Neural crest cell (in vitro differentiated cells): ENCODE measurements at regions not wholly inside any gene's neighbourhood (a gene's known extent, or its start where the extent isn't known, plus 50 kb on each side); places are given as distances from the start of the nearest gene placed in this dataset.

Experiments
- DNase-seq: peaks from one replicate; pipeline ENCODE4 v3.0.0; 2021; ENCODE audit warnings: low read depth, mixed read lengths, low spot score
- H3K27ac Mint-ChIP-seq: one replicate; pipeline ENCODE4 v1.8.0; 2021; ENCODE audit warnings: mild to moderate bottlenecking, mixed read lengths; ENCODE audit not compliant: unreplicated experiment
- H3K27me3 Mint-ChIP-seq: 2 replicates; pipeline ENCODE4 v1.8.0; 2021; ENCODE audit warnings: low read depth, mild to moderate bottlenecking, mixed read lengths
- H3K36me3 Mint-ChIP-seq: 2 replicates; pipeline ENCODE4 v1.8.0; 2021; ENCODE audit warnings: low read depth, mild to moderate bottlenecking, mixed read lengths
- H3K4me1 Mint-ChIP-seq: 2 replicates; pipeline ENCODE4 v1.8.0; 2021; ENCODE audit warnings: mixed read lengths
- H3K4me3 Mint-ChIP-seq: one replicate; pipeline ENCODE4 v1.8.0; 2021; ENCODE audit warnings: mild to moderate bottlenecking, mixed read lengths
- H3K9me3 Mint-ChIP-seq: 2 replicates; pipeline ENCODE4 v1.8.0; 2021; ENCODE audit warnings: mixed read lengths
- TF ChIP-seq, protein P1 (sequence below): fragments of 200-600 bp; sonication (generic); conservative IDR thresholded peaks from 2 replicates; pipeline ENCODE4 v1.5.0; 2021; ENCODE audit warnings: antibody characterized with exemption, mild to moderate bottlenecking

DNA sequence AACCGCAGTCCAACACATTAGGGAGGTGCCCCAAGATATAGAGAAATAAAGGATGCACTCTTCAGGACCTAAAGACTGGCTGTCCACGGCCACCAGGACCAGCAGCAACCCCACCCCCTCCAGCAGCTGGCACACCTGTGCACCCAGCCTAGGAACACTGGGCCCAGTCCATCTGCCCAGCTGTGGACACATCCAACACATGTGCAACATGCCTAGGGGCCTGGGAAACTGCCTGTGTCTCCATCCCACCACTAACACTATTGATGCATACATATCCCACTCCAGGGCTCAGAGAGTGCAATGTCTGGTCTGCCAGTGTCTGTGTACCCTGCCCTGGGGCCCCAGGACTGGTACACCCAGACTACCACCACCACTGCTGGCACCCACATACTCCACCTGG is 1781.3 kb downstream of the MAT2B start:
- H3K27me3 Mint-ChIP-seq = no peaks in the 10 kb centered on the region
- no peaks in the 10 kb centered on the region for H3K9me3 Mint-ChIP-seq
- H3K27ac Mint-ChIP-seq = no peak overlapping the region
- no peaks in the 10 kb centered on the region for H3K4me1 Mint-ChIP-seq
- no peak for DNase-seq
- TF ChIP-seq, protein P1, sequence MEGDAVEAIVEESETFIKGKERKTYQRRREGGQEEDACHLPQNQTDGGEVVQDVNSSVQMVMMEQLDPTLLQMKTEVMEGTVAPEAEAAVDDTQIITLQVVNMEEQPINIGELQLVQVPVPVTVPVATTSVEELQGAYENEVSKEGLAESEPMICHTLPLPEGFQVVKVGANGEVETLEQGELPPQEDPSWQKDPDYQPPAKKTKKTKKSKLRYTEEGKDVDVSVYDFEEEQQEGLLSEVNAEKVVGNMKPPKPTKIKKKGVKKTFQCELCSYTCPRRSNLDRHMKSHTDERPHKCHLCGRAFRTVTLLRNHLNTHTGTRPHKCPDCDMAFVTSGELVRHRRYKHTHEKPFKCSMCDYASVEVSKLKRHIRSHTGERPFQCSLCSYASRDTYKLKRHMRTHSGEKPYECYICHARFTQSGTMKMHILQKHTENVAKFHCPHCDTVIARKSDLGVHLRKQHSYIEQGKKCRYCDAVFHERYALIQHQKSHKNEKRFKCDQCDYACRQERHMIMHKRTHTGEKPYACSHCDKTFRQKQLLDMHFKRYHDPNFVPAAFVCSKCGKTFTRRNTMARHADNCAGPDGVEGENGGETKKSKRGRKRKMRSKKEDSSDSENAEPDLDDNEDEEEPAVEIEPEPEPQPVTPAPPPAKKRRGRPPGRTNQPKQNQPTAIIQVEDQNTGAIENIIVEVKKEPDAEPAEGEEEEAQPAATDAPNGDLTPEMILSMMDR = no peak
- no peak overlapping the region for H3K4me3 Mint-ChIP-seq
- no peaks in the 10 kb centered on the region for H3K36me3 Mint-ChIP-seq

DNA sequence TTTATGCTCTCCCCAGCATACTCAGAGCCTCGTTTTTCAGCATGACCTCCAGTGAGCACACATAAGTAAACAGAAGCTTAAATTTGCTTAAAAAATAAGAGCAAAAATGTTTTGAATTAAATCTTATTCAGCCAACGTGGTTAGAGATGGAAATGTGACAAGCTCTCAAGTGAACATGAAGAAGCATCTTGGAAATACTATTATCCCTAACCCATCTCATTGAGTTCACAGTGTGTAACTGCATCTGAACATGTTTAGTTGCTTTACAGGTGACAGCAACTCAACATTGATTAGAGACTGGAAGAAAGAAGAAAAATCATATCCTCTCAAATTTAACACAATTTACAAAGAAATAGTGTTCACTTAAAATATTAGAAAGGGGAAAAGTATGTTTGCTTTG is 1785.1 kb downstream of the MAT2B start:
- H3K4me3 Mint-ChIP-seq = no peak overlapping the region
- DNase-seq = no peak
- H3K9me3 Mint-ChIP-seq = peaks cover 1% of the 10 kb centered on the region
- H3K27me3 Mint-ChIP-seq = no peaks in the 10 kb centered on the region
- no peaks in the 10 kb centered on the region for H3K36me3 Mint-ChIP-seq
- H3K27ac Mint-ChIP-seq = no peak overlapping the region
- TF ChIP-seq, protein P1 = no peak
- H3K4me1 Mint-ChIP-seq = no peaks in the 10 kb centered on the region

DNA sequence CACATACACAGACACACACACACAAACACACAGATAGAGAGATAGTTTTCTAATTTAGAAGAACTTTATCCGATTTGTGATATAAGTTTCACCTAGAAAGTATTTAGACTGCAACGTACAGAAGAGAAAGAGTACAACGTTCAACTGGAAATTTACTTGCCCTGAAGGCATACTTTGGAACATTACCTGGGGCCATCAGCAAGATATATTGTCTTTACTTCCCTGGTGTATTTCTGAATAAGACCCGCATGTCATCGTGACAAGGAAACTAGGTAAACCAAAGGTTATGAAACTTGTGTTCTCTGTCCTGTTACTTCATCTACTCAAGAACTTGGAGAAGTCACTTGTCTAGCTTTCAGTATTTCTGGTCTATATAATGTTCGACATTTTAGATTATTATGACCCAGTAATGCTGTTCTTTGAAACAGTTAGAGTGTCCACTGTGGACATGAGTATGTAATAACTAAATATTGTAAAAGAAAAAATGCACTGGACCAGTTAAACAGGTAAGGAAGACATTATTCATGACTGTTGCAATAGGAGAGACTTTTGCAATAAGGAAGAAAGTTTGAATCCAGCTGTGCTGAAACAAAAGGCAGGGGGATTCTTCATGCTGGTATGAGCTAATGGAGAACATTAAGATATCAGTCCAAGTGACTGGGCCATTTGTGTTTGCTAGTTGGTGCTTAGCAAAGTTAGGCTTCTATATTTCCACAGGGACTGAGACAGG is 1791.1 kb downstream of the MAT2B start:
- DNase-seq = no peak
- Mint-ChIP-seq H3K4me3 (no peak overlapping the region), H3K27me3 (no peaks in the 10 kb centered on the region), H3K36me3 (no peaks in the 10 kb centered on the region), H3K27ac (no peak overlapping the region), H3K9me3 (peaks cover 3% of the 10 kb centered on the region), H3K4me1 (no peaks in the 10 kb centered on the region)
- TF ChIP-seq, protein P1 = no peak

DNA sequence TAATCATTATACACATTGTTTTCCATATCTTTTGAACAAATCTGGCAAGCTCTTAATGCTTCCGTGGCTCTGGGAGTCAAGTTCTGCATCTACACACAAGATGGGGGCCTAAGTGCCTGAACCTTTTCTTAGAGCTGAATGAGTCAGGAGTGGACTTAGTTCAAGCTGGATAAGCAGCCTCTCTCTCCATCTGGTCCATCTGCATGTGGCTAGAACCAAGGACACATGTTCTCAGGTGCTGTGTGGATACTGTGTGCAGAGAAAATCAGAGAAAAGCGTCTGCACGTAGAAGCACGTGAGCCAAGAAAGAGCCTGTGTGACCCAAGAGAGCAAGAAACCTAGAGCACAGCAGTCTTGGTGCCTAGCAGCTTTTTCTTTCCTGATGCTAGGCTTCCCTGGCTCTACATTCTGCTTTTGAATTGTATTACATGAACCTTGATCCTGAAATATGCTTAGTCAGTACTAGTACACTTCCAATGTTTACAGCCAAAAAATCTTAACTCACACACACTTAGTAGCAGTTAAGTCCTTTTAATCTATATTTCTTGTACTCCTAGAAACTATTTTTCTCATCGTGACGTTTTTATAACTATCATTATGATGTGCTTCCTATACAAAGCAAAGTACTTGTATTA is 1798.9 kb downstream of the MAT2B start:
- Mint-ChIP-seq H3K4me3 (no peak overlapping the region), H3K9me3 (no peaks in the 10 kb centered on the region), H3K27ac (no peak overlapping the region)

DNA sequence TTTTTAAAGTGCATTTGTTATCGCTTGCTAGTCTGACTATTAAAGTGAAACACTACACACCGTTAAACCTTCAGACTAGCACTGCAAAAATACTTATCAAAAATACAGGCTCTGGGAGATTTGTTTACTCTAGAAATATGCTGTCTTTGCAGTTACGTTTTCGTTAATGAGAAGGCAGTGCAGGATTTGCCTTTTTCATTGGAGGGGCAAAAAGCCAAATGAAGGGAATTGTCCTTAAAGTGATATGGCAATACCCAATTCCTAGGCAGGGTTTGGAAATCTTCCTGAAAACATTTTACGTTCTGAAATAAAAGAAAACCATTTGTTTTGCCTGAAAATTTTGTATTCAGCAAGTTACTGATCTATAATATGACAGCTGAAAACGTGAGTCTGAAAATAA is 1800.2 kb downstream of the MAT2B start:
- H3K4me1 Mint-ChIP-seq = no peaks in the 10 kb centered on the region
- TF ChIP-seq, protein P1 = no peak
- no peak for DNase-seq
- no peak overlapping the region for H3K27ac Mint-ChIP-seq
- H3K36me3 Mint-ChIP-seq = no peaks in the 10 kb centered on the region
- H3K4me3 Mint-ChIP-seq = no peak overlapping the region
- no peaks in the 10 kb centered on the region for H3K9me3 Mint-ChIP-seq
- no peaks in the 10 kb centered on the region for H3K27me3 Mint-ChIP-seq

More for the DNA sequence above, 1798.9 kb downstream of the MAT2B start:
- no peaks in the 10 kb centered on the region for H3K27me3 Mint-ChIP-seq
- no peaks in the 10 kb centered on the region for H3K36me3 Mint-ChIP-seq
- H3K4me1 Mint-ChIP-seq = no peaks in the 10 kb centered on the region
- TF ChIP-seq, protein P1 = no peak
- no peak for DNase-seq
